ENCODE measurements at regions not wholly inside any gene's neighbourhood (a gene's known extent, or its start where the extent isn't known, plus 50 kb on each side); places are given as distances from the start of the nearest gene placed in this dataset.

GRCh38 chr1:58220836-58221472, 325.6 kb downstream of the OMA1 start:
- TF ChIP-seq, protein P1, sequence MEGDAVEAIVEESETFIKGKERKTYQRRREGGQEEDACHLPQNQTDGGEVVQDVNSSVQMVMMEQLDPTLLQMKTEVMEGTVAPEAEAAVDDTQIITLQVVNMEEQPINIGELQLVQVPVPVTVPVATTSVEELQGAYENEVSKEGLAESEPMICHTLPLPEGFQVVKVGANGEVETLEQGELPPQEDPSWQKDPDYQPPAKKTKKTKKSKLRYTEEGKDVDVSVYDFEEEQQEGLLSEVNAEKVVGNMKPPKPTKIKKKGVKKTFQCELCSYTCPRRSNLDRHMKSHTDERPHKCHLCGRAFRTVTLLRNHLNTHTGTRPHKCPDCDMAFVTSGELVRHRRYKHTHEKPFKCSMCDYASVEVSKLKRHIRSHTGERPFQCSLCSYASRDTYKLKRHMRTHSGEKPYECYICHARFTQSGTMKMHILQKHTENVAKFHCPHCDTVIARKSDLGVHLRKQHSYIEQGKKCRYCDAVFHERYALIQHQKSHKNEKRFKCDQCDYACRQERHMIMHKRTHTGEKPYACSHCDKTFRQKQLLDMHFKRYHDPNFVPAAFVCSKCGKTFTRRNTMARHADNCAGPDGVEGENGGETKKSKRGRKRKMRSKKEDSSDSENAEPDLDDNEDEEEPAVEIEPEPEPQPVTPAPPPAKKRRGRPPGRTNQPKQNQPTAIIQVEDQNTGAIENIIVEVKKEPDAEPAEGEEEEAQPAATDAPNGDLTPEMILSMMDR (conservative IDR thresholded peaks at IDR 0.05 in 1 of 2, IDR thresholded peaks at IDR 0.05 in 1 of 2; ENCODE audit: extremely low read depth in 1 of 2, insufficient read depth in 1 of 2, low read depth in 1 of 2, low read length in 2 of 2) = no peak
- TF ChIP-seq EZH2 (IDR thresholded peaks at IDR 0.05; ENCODE audit: borderline replicate concordance, low read length) = no peak

Data from mammary epithelial cell (primary cell).